ENCODE measurements at regions not wholly inside any gene's neighbourhood (a gene's known extent, or its start where the extent isn't known, plus 50 kb on each side); places are given as distances from the start of the nearest gene placed in this dataset.

- TF ChIP-seq USF2 (IDR thresholded peaks at IDR 0.05) = no peak
- no peak for TF ChIP-seq KDM1A (IDR thresholded peaks at IDR 0.05; ENCODE audit: low read depth)
- TF ChIP-seq E2F6 (IDR thresholded peaks at IDR 0.05; ENCODE audit: borderline replicate concordance, low read depth) = no peak
- TF ChIP-seq ATOH8 (CRISPR knock-in tag; IDR thresholded peaks at IDR 0.05; ENCODE audit: low read depth) = no peak
- no peak for TF ChIP-seq HOXA7 (CRISPR knock-in tag; IDR thresholded peaks at IDR 0.05)
Measured at GRCh38 chr1:34363915-34364314, 187.2 kb downstream of the C1orf94 start (continued).

GRCh38 chr1:34364376-34364775 is 187.7 kb downstream of the C1orf94 start:
- CTCF ChIA-PET = no interaction called here
- POLR2A ChIA-PET = no interaction called here
- H3K4me1 ChIP-seq = no peaks in the 10 kb centered on the region
- TF ChIP-seq HMGXB4 (CRISPR knock-in tag; IDR thresholded peaks at IDR 0.05; ENCODE audit: borderline replicate concordance) (no peak), EHF (CRISPR knock-in tag; IDR thresholded peaks at IDR 0.05) (no peak), PHF8 (IDR thresholded peaks at IDR 0.05; ENCODE audit: borderline replicate concordance, low read depth) (no peak), ZNF302 (CRISPR knock-in tag; IDR thresholded peaks at IDR 0.05) (no peak), NPAS2 (CRISPR knock-in tag; IDR thresholded peaks at IDR 0.05; ENCODE audit: borderline replicate concordance) (no peak), JUNB (IDR thresholded peaks at IDR 0.05) (no peak), CEBPB (IDR thresholded peaks at IDR 0.05) (no peak), FOXS1 (CRISPR knock-in tag; IDR thresholded peaks at IDR 0.05) (no peak), MAZ (IDR thresholded peaks at IDR 0.05; ENCODE audit: borderline replicate concordance, low read depth, low read length) (no peak), MAX (IDR thresholded peaks at IDR 0.05) (no peak), PBX3 (IDR thresholded peaks at IDR 0.05) (no peak), ZFP36 (IDR thresholded peaks at IDR 0.05; ENCODE audit: borderline replicate concordance, partially characterized antibody) (no peak), RCOR1 (IDR thresholded peaks at IDR 0.05; ENCODE audit: low read depth, low read length) (no peak), REST (IDR thresholded peaks at IDR 0.05) (no peak), MYC (IDR thresholded peaks at IDR 0.05; ENCODE audit: borderline replicate concordance, low read length) (no peak)
- H3K9me3 ChIP-seq = no peaks in the 10 kb centered on the region
- no peak for DNase-seq (ENCODE audit: low read depth in 1 of 2, low spot score in 1 of 2)
- no peak overlapping the region for H3K4me3 ChIP-seq
- FAIRE-seq = no peak
- no peak overlapping the region for H3K27ac ChIP-seq
- no peak overlapping the region for H3K4me2 ChIP-seq
- no peak for ATAC-seq
- WGBS (ENCODE audit: missing lambda C conversion rate) = 11% methylated on average over 4 of the region's 4 CpGs
